ENCODE measurements at regions not wholly inside any gene's neighbourhood (a gene's known extent, or its start where the extent isn't known, plus 50 kb on each side); places are given as distances from the start of the nearest gene placed in this dataset.

DNA sequence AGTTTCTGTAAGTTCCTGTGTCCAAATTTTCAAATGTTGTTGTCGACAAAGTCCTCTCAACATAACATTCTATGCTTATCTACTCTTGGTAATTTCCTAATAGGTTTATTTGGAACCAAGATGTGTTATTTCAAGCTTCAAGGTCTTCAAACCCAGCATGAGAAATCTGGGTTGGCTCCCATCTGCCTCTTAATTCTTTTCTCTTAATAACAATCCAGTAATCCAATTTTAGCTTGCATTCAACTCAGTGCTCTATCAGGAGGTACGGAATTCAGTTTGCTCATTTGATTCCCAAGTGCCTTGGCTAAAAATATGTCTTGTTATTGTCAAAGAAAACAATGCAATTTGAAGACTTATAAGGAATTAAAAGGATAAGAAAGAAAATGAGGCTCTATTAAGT, 235.5 kb upstream of the MID1 start:
- no peak for TF ChIP-seq IKZF1 (conservative IDR thresholded peaks at IDR 0.05)
- TF ChIP-seq ZNF217 (IDR thresholded peaks at IDR 0.05), result no peak
- no peak for TF ChIP-seq JUNB (IDR thresholded peaks at IDR 0.05)
- no peak for TF ChIP-seq SUZ12 (IDR thresholded peaks at IDR 0.05; ENCODE audit: unreplicated experiment)
- TF ChIP-seq NFXL1 (IDR thresholded peaks at IDR 0.05; ENCODE audit: borderline replicate concordance), result no peak
- TF ChIP-seq CREB1 (IDR thresholded peaks at IDR 0.05; ENCODE audit: low read depth), result no peak
- no peak for TF ChIP-seq EZH2 (IDR thresholded peaks at IDR 0.05; ENCODE audit: borderline replicate concordance, control insufficient read depth, low read depth, low read length)
- TF ChIP-seq MEF2A (IDR thresholded peaks at IDR 0.05; ENCODE audit: insufficient read depth, low read depth, low read length), result no peak
- TF ChIP-seq, protein P1, sequence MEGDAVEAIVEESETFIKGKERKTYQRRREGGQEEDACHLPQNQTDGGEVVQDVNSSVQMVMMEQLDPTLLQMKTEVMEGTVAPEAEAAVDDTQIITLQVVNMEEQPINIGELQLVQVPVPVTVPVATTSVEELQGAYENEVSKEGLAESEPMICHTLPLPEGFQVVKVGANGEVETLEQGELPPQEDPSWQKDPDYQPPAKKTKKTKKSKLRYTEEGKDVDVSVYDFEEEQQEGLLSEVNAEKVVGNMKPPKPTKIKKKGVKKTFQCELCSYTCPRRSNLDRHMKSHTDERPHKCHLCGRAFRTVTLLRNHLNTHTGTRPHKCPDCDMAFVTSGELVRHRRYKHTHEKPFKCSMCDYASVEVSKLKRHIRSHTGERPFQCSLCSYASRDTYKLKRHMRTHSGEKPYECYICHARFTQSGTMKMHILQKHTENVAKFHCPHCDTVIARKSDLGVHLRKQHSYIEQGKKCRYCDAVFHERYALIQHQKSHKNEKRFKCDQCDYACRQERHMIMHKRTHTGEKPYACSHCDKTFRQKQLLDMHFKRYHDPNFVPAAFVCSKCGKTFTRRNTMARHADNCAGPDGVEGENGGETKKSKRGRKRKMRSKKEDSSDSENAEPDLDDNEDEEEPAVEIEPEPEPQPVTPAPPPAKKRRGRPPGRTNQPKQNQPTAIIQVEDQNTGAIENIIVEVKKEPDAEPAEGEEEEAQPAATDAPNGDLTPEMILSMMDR (IDR thresholded peaks at IDR 0.05 in 2 of 3, conservative IDR thresholded peaks at IDR 0.05 in 1 of 3; ENCODE audit: control insufficient read depth in 2 of 3, extremely low read depth in 1 of 3, insufficient read depth in 1 of 3, low read depth in 3 of 3, low read length in 3 of 3), result no peak
- TF ChIP-seq BMI1 (IDR thresholded peaks at IDR 0.05; ENCODE audit: borderline replicate concordance), result no peak
- no peak for TF ChIP-seq STAT1 (conservative IDR thresholded peaks at IDR 0.05)
- TF ChIP-seq RCOR1 (conservative IDR thresholded peaks at IDR 0.05; ENCODE audit: low read depth, low read length), result no peak
